HEK293 (cell line): ENCODE measurements at regions not wholly inside any gene's neighbourhood (a gene's known extent, or its start where the extent isn't known, plus 50 kb on each side); places are given as distances from the start of the nearest gene placed in this dataset.

Experiments
- CTCF ChIA-PET: fragments of 350-600 bp; formaldehyde crosslinking; extraction: SDS; loops from one replicate; lab custom pipeline; 2021; ENCODE audit warnings: antibody characterized with exemption; lab: Yijun Ruan, JAX
- POLR2A ChIA-PET: fragments of 300-600 bp; formaldehyde crosslinking; extraction: SDS; loops from one replicate; lab custom pipeline; 2020; ENCODE audit warnings: antibody characterized with exemption, inconsistent platforms; lab: Yijun Ruan, JAX
- H3K27ac ChIP-seq: fragments of 200-500 bp; sonication (Bioruptor generic); 2 replicates; pipeline ENCODE4 v1.5.1; 2014; ENCODE audit warnings: low read depth, low read length, control low read depth, inconsistent platforms; ENCODE audit errors: extremely low read depth
- H3K36me3 ChIP-seq, 2 experiments: fragments of 200-500 bp in 1 of 2; sonication (Bioruptor generic) in 1 of 2; 1 replicate in 1 of 2; 2 replicates in 1 of 2; pipeline ENCODE4 v1.5.1; 2014 to 2017; ENCODE audit warnings: inconsistent platforms in 2 of 2, low read length in 2 of 2; ENCODE audit not compliant: control insufficient read depth in 2 of 2, insufficient read depth in 1 of 2
- H3K4me1 ChIP-seq: fragments of 200-500 bp; sonication (Bioruptor generic); 2 replicates; pipeline ENCODE4 v1.5.1; 2014; ENCODE audit warnings: mild to moderate bottlenecking, low read length, inconsistent platforms; ENCODE audit not compliant: control insufficient read depth, insufficient read depth
- H3K4me3 ChIP-seq: 2 replicates; pipeline ENCODE4 v1.5.1; 2011; ENCODE audit warnings: low read depth, mild to moderate bottlenecking, control low read depth, low read length, moderate library complexity
- H3K9me3 ChIP-seq: fragments of 200-500 bp; sonication (Bioruptor generic); 2 replicates; pipeline ENCODE4 v1.5.1; 2014; ENCODE audit warnings: low read depth, low read length, inconsistent platforms; ENCODE audit not compliant: control insufficient read depth, insufficient read depth
- BCL11A ChIP-seq: fragments of 450-650 bp; formaldehyde crosslinking; IDR thresholded peaks from 2 replicates; pipeline ENCODE4 v1.5.1; 2016; ENCODE audit warnings: low read depth, missing biosample characterization, missing genetic modification characterization
- FEZF1 ChIP-seq: fragments of 450-650 bp; formaldehyde crosslinking; IDR thresholded peaks from 2 replicates; pipeline ENCODE4 v1.5.1; 2016; ENCODE audit warnings: missing biosample characterization, missing genetic modification characterization
- GLIS1 ChIP-seq: fragments of 450-650 bp; formaldehyde crosslinking; IDR thresholded peaks from 2 replicates; pipeline ENCODE4 v1.5.1; 2016; ENCODE audit warnings: missing biosample characterization, missing genetic modification characterization
- IKZF3 ChIP-seq: fragments of 450-650 bp; IDR thresholded peaks from 2 replicates; pipeline ENCODE4 v1.5.0; 2018; ENCODE audit warnings: missing biosample characterization, mild to moderate bottlenecking, missing genetic modification characterization, moderate library complexity
- OSR2 ChIP-seq: fragments of 450-650 bp; formaldehyde crosslinking; IDR thresholded peaks from 2 replicates; pipeline ENCODE4 v1.5.1; 2016; ENCODE audit warnings: missing biosample characterization, missing genetic modification characterization
- OVOL3 ChIP-seq: fragments of 450-650 bp; formaldehyde crosslinking; IDR thresholded peaks from 2 replicates; pipeline ENCODE4 v1.5.1; 2016; ENCODE audit warnings: missing biosample characterization, missing genetic modification characterization
- SCRT1 ChIP-seq: fragments of 450-650 bp; formaldehyde crosslinking; IDR thresholded peaks from 2 replicates; pipeline ENCODE4 v1.5.1; 2016; ENCODE audit warnings: missing biosample characterization, missing genetic modification characterization, borderline replicate concordance
- SETDB1 ChIP-seq: IDR thresholded peaks from one replicate; pipeline ENCODE4 v1.6.1; 2017; ENCODE audit warnings: mild to moderate bottlenecking, low read length, moderate library complexity, mixed read lengths; ENCODE audit not compliant: insufficient read length
- ZBTB11 ChIP-seq: fragments of 450-650 bp; formaldehyde crosslinking; conservative IDR thresholded peaks from 2 replicates; pipeline ENCODE4 v1.5.1; 2016; ENCODE audit warnings: low read depth, missing biosample characterization, missing genetic modification characterization
- ZBTB8A ChIP-seq: fragments of 450-650 bp; formaldehyde crosslinking; IDR thresholded peaks from 2 replicates; pipeline ENCODE4 v1.5.1; 2016; ENCODE audit warnings: missing biosample characterization, missing genetic modification characterization
- ZEB2 ChIP-seq: fragments of 450-650 bp; formaldehyde crosslinking; IDR thresholded peaks from 2 replicates; pipeline ENCODE4 v1.5.1; 2016; ENCODE audit warnings: missing biosample characterization, missing genetic modification characterization
- ZNF211 ChIP-seq: fragments of 450-650 bp; formaldehyde crosslinking; IDR thresholded peaks from 2 replicates; pipeline ENCODE4 v1.5.1; 2016; ENCODE audit warnings: low read depth, missing biosample characterization, missing genetic modification characterization
- ZNF341 ChIP-seq: fragments of 450-650 bp; formaldehyde crosslinking; IDR thresholded peaks from 2 replicates; pipeline ENCODE4; 2016; ENCODE audit warnings: low read depth, missing biosample characterization, missing genetic modification characterization
- ZNF398 ChIP-seq: fragments of 450-650 bp; formaldehyde crosslinking; IDR thresholded peaks from 2 replicates; pipeline ENCODE4 v1.5.1; 2017; ENCODE audit warnings: missing biosample characterization, missing genetic modification characterization
- ZNF513 ChIP-seq: fragments of 450-650 bp; IDR thresholded peaks from 2 replicates; pipeline ENCODE4 v1.5.1; 2018; ENCODE audit warnings: missing biosample characterization, missing genetic modification characterization
- ZNF514 ChIP-seq: fragments of 450-650 bp; formaldehyde crosslinking; IDR thresholded peaks from 2 replicates; pipeline ENCODE4 v1.5.1; 2016; ENCODE audit warnings: missing biosample characterization, missing genetic modification characterization
- ZNF558 ChIP-seq: fragments of 450-650 bp; formaldehyde crosslinking; IDR thresholded peaks from 2 replicates; pipeline ENCODE4 v1.5.1; 2016; ENCODE audit warnings: missing biosample characterization, missing genetic modification characterization
- ZNF623 ChIP-seq: fragments of 450-650 bp; formaldehyde crosslinking; IDR thresholded peaks from 2 replicates; pipeline ENCODE4 v1.5.1; 2016; ENCODE audit warnings: missing biosample characterization, missing genetic modification characterization
- ZNF677 ChIP-seq: fragments of 450-650 bp; IDR thresholded peaks from 2 replicates; pipeline ENCODE4 v1.5.0; 2018; ENCODE audit warnings: missing biosample characterization, mild to moderate bottlenecking, missing genetic modification characterization, moderate library complexity
- ZNF768 ChIP-seq: fragments of 450-650 bp; formaldehyde crosslinking; IDR thresholded peaks from 2 replicates; pipeline ENCODE4 v1.5.1; 2018; ENCODE audit warnings: missing biosample characterization, mild to moderate bottlenecking, missing genetic modification characterization
- ZNF792 ChIP-seq: fragments of 450-650 bp; formaldehyde crosslinking; IDR thresholded peaks from 2 replicates; pipeline ENCODE4 v1.5.1; 2016; ENCODE audit warnings: missing biosample characterization, missing genetic modification characterization

- Histone ChIP-seq H3K36me3 (no peaks in the 10 kb centered on the region), H3K4me1 (no peaks in the 10 kb centered on the region), H3K4me3 (no peak overlapping the region), H3K27ac (no peak overlapping the region), H3K9me3 (no peaks in the 10 kb centered on the region)
- POLR2A ChIA-PET = no interaction called here
- no peak for TF ChIP-seq ZBTB8A
- TF ChIP-seq BCL11A = no peak
- no peak for TF ChIP-seq ZNF768
- TF ChIP-seq ZEB2 (tag by site-specific recombination) = no peak
- TF ChIP-seq GLIS1 (tag by site-specific recombination) = no peak
- TF ChIP-seq SETDB1 = no peak
- TF ChIP-seq ZNF513 = no peak
- CTCF ChIA-PET = interaction anchor here (0.6 kb wide), 1 partner anchor 75 kb away, joined by 3 read pairs; no protein-coding TSS in a partner anchor
These were observed 133.8 kb downstream of the ZFP36L2 start for GRCh38 chr2:43092520-43093179.

- Histone ChIP-seq H3K4me3 (no peak overlapping the region), H3K36me3 (no peaks in the 10 kb centered on the region), H3K4me1 (no peaks in the 10 kb centered on the region), H3K27ac (no peak overlapping the region), H3K9me3 (no peaks in the 10 kb centered on the region)
- ChIA-PET POLR2A (no interaction called here), CTCF (no interaction called here)
- TF ChIP-seq OSR2 (tag by site-specific recombination) (no peak), ZBTB11 (tag by site-specific recombination) (no peak), ZNF398 (tag by site-specific recombination) (no peak)
These were observed 136.1 kb downstream of the ZFP36L2 start for GRCh38 chr2:43090317-43090716.

- Histone ChIP-seq H3K36me3 (no peaks in the 10 kb centered on the region), H3K9me3 (no peaks in the 10 kb centered on the region), H3K4me3 (no peak overlapping the region), H3K27ac (no peak overlapping the region), H3K4me1 (no peaks in the 10 kb centered on the region)
- ChIA-PET POLR2A (no interaction called here), CTCF (interaction anchor here (0.6 kb wide), 1 partner anchor 19 kb away, joined by 4 read pairs; no protein-coding TSS in a partner anchor)
- TF ChIP-seq ZNF677 (no peak), ZNF211 (tag by site-specific recombination) (no peak), ZNF792 (tag by site-specific recombination) (no peak), ZEB2 (tag by site-specific recombination) (no peak), SCRT1 (no peak), ZNF341 (tag by site-specific recombination) (no peak), SETDB1 (no peak), ZNF514 (tag by site-specific recombination) (no peak), ZNF623 (no peak), OVOL3 (tag by site-specific recombination) (no peak), ZNF558 (tag by site-specific recombination) (no peak), FEZF1 (tag by site-specific recombination) (no peak), IKZF3 (tag by site-specific recombination) (no peak)
These were observed 138.0 kb downstream of the ZFP36L2 start for GRCh38 chr2:43088143-43089073.
